Neutrophil (primary cell): ENCODE measurements at regions not wholly inside any gene's neighbourhood (a gene's known extent, or its start where the extent isn't known, plus 50 kb on each side); places are given as distances from the start of the nearest gene placed in this dataset.

Experiments
- H3K27ac ChIP-seq: fragments of 200-600 bp; sonication (generic); 2 replicates; pipeline ENCODE4 v1.5.1; 2016; ENCODE audit warnings: mild to moderate bottlenecking, moderate library complexity
- H3K27me3 ChIP-seq: fragments of 200-600 bp; sonication (generic); 2 replicates; pipeline ENCODE4 v1.6.0; 2016; ENCODE audit warnings: mild to moderate bottlenecking
- H3K36me3 ChIP-seq: fragments of 200-600 bp; sonication (generic); 2 replicates; pipeline ENCODE4 v1.5.1; 2017
- H3K4me1 ChIP-seq, 2 experiments: fragments of 200-600 bp in 1 of 2; sonication (generic) in 1 of 2; 1 replicate in 1 of 2; 2 replicates in 1 of 2; pipeline versions ENCODE4 v1.5.1 to v1.6.1; 2013 to 2016; ENCODE audit warnings: low read depth in 1 of 2, low read length in 1 of 2, mild to moderate bottlenecking in 1 of 2, moderate library complexity in 1 of 2; ENCODE audit not compliant: control insufficient read depth in 1 of 2, insufficient read depth in 1 of 2
- H3K4me3 ChIP-seq, 2 experiments: fragments of 200-600 bp in 1 of 2; sonication (generic) in 1 of 2; 1 replicate in 1 of 2; 2 replicates in 1 of 2; pipeline ENCODE4 v1.5.1; 2013 to 2016; ENCODE audit warnings: low read depth in 1 of 2, low read length in 1 of 2, mild to moderate bottlenecking in 1 of 2, moderate library complexity in 1 of 2
- H3K9me3 ChIP-seq: fragments of 200-600 bp; sonication (generic); 2 replicates; pipeline ENCODE4 v1.5.1; 2016
- CTCF ChIP-seq: fragments of 200-600 bp; sonication (generic); IDR thresholded peaks from 2 replicates; pipeline ENCODE4 v1.5.1; 2016; ENCODE audit warnings: antibody characterized with exemption

GRCh38 chr2:204207866-204208265 is 271.3 kb downstream of the ICOS start:
- Histone ChIP-seq H3K4me3 (no peak overlapping the region), H3K27me3 (no peaks in the 10 kb centered on the region), H3K27ac (no peak overlapping the region), H3K36me3 (no peaks in the 10 kb centered on the region), H3K9me3 (no peaks in the 10 kb centered on the region), H3K4me1 (peaks cover 9 to 36% of the 10 kb centered on the region in 2 experiments)
- no peak for TF ChIP-seq CTCF

DNA sequence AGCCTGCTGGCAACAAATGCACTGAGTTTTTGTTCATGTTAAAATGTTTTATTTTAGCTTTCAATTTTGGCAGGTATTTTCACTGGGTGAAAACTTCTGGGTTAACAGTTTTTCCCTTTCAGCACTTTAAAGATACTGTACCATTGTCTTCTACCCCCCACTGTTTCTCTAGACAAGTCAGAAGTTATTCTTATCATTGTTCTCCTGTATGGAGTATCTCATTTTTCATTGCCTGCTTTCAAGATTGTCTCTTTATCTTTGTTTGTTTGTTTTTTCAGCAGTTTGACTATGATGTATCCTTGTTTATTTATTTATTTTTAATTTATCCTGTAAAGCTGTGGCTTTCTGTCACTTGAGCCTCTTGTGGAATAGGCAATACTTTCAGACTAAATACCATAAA is 277.0 kb downstream of the ICOS start:
- no peak for TF ChIP-seq CTCF
- Histone ChIP-seq H3K9me3 (no peaks in the 10 kb centered on the region), H3K4me3 (no peak overlapping the region), H3K27me3 (no peaks in the 10 kb centered on the region), H3K27ac (no peak overlapping the region), H3K4me1 (peaks cover 0 to 4% of the 10 kb centered on the region in 2 experiments), H3K36me3 (no peaks in the 10 kb centered on the region)

GRCh38 chr2:204218040-204218439 is 281.5 kb downstream of the ICOS start:
- Histone ChIP-seq H3K27ac (no peak overlapping the region), H3K4me3 (no peak overlapping the region), H3K27me3 (no peaks in the 10 kb centered on the region), H3K9me3 (no peaks in the 10 kb centered on the region), H3K4me1 (no peaks in the 10 kb centered on the region), H3K36me3 (no peaks in the 10 kb centered on the region)
- no peak for TF ChIP-seq CTCF

GRCh38 chr2:204219196-204219595 is 282.6 kb downstream of the ICOS start:
- H3K4me1 ChIP-seq = no peaks in the 10 kb centered on the region
- H3K9me3 ChIP-seq = no peaks in the 10 kb centered on the region
- H3K4me3 ChIP-seq = no peak overlapping the region
- no peaks in the 10 kb centered on the region for H3K36me3 ChIP-seq
- H3K27me3 ChIP-seq = no peaks in the 10 kb centered on the region
- no peak for TF ChIP-seq CTCF
- H3K27ac ChIP-seq = no peak overlapping the region

GRCh38 chr2:204220896-204221295 is 284.3 kb downstream of the ICOS start:
- H3K4me1 ChIP-seq = peaks cover 0 to 10% of the 10 kb centered on the region in 2 experiments
- no peaks in the 10 kb centered on the region for H3K9me3 ChIP-seq
- no peaks in the 10 kb centered on the region for H3K36me3 ChIP-seq
- H3K27ac ChIP-seq = no peak overlapping the region
- TF ChIP-seq CTCF = no peak
- peaks cover 4% of the 10 kb centered on the region for H3K27me3 ChIP-seq
- no peak overlapping the region for H3K4me3 ChIP-seq

GRCh38 chr2:204223046-204223445 is 286.5 kb downstream of the ICOS start:
- Histone ChIP-seq H3K27me3 (peaks cover 5% of the 10 kb centered on the region), H3K27ac (no peak overlapping the region), H3K4me1 (peaks cover 0 to 23% of the 10 kb centered on the region in 2 experiments), H3K4me3 (no peak overlapping the region), H3K9me3 (no peaks in the 10 kb centered on the region), H3K36me3 (no peaks in the 10 kb centered on the region)
- no peak for TF ChIP-seq CTCF
